Heart right ventricle (tissue), 16 donors: ENCODE measurements at regions not wholly inside any gene's neighbourhood (a gene's known extent, or its start where the extent isn't known, plus 50 kb on each side); places are given as distances from the start of the nearest gene placed in this dataset.
A peak's percentile ranks its signal among the peaks of the same experiment; 100 is the strongest.
"Not testable (repeated sequence)": the region's sequence is repeated elsewhere in the genome, so short reads cannot be mapped to it uniquely, and the experiment has no call there.

Experiments used
- ATAC-seq, 8 donors: fragments of 200-7000 bp; cut with Tn5 transposase; one replicate each; pipeline ENCODE4 v1.9.1; 2020; ENCODE audit warnings: mild to moderate bottlenecking in 8 of 8, moderate library complexity in 8 of 8, moderate number of reproducible peaks in 1 of 8
- DNase-seq, 2 donors: peaks; one replicate each; pipeline ENCODE4 v3.0.0-alpha.2; 2020
- H3K27ac ChIP-seq, 10 donors: fragments of 200-600 bp; sonication (generic) in 2 of 10; one replicate each; pipeline versions ENCODE4 v1.5.0 to v1.8.0; 2020 to 2022; ENCODE audit warnings: mild to moderate bottlenecking in 3 of 10
- H3K27me3 ChIP-seq, 7 donors: fragments of 200-600 bp; one replicate each; pipeline ENCODE4 v1.8.0; 2021 to 2022; ENCODE audit warnings: mild to moderate bottlenecking in 2 of 7
- H3K36me3 ChIP-seq, 9 donors: fragments of 200-600 bp; sonication (generic) in 1 of 9; one replicate each; pipeline versions ENCODE4 v1.5.0 to v1.8.0; 2020 to 2022; ENCODE audit warnings: mild to moderate bottlenecking in 2 of 9
- H3K4me1 ChIP-seq, 9 donors: fragments of 200-600 bp; sonication (generic) in 1 of 9; one replicate each; pipeline versions ENCODE4 v1.5.0 to v1.8.0; 2020 to 2022; ENCODE audit warnings: mild to moderate bottlenecking in 4 of 9
- H3K4me3 ChIP-seq, 10 donors: fragments of 200-600 bp; sonication (generic) in 2 of 10; one replicate each; pipeline versions ENCODE4 v1.5.0 to v1.8.0; 2020 to 2022; ENCODE audit warnings: mild to moderate bottlenecking in 7 of 10, moderate library complexity in 2 of 10
- H3K9me3 ChIP-seq, 11 donors: fragments of 200-600 bp in 10 of 11; sonication (generic) in 2 of 11; one replicate each; pipeline versions ENCODE4 v1.5.0 to v1.8.0; 2013 to 2022; ENCODE audit warnings: mild to moderate bottlenecking in 2 of 11, control low read depth in 1 of 11, moderate library complexity in 1 of 11
- CTCF ChIP-seq, 9 donors: fragments of 200-600 bp; sonication (generic) in 2 of 9; IDR thresholded peaks; one replicate each; pipeline versions ENCODE4 v1.5.0 to v1.8.0; 2021 to 2022; ENCODE audit warnings: antibody characterized with exemption in 9 of 9, mild to moderate bottlenecking in 5 of 9, moderate library complexity in 1 of 9
- WGBS, 2 donors: extraction: QIAGEN DNeasy Blood & Tissue Kit; methylation state at CpG; one replicate each; pipeline ENCODE4 v1.1.7; 2013; ENCODE audit warnings: inconsistent platforms in 1 of 2; 5-methylcytosine and 5-hydroxymethylcytosine counted together
- intact Hi-C, 10 donors: fragments of 100-400 bp; cut with DNase I; formaldehyde crosslinking; loops; one replicate each; pipeline versions ENCODE4 v1.11.1 to v1.14.2; 2022
- donor health status: Arrhythmogenic right ventricular cardiomyopathy.
- donor health status: ischemic (EF 13 %, LVEDD 7.1; RV severe dilation, severe dysfunction).
- donor health status: healthy with polysubstance abuse.
- donor health status: DM: no; HTN: yes; CAD: no.
- donor health status: DM: no; HTN: no; CAD: no.
- donor health status: ischemic (EF 25% LVEDD 6.9; RV normal size, moderate dysfunction).
- donor health status: ischemic (EF 25% LVEDD 5.7; RV mildly dilated, moderate dysfunction).
- donor health status: healthy.
- donor health status: DM: yes; HTN: yes; CAD: no.
- donor health status: Ischemic cardiomyopathy.
- donor health status: ischemic (EF 35%, LVEDD 5.7; RV mildly dilated, moderate dysfunction).
- donor health status: nonischemic (EF 11% LVEDD 7.7; RV severe dilation, severe dysfunction).
- donor health status: DM: yes; HTN: yes; CAD: no.
- donor health status: PGD.
- donor health status: ischemic (EF 29% LVEDD 5.4; RV normal size, mild dysfunction).
- donor health status: nonischemic (EF 23%, LVEDD 6.1; RV moderate dilation, normal function).

GRCh38 chr6:11309947-11310665 is 77.6 kb upstream of the NEDD9 start:
- H3K9me3 ChIP-seq = no peaks in the 10 kb centered on the region
- peaks cover 0 to 10% (median 0%) of the 10 kb centered on the region in 9 donors for H3K4me1 ChIP-seq
- no peak overlapping the region for H3K4me3 ChIP-seq
- intact Hi-C loops = loop anchor here in 1 of 10 donors (10.0 kb wide), 1 partner anchor 55 kb away; no protein-coding TSS in a partner anchor
- H3K36me3 ChIP-seq = peaks cover 0 to 7% (median 0%) of the 10 kb centered on the region in 9 donors
- TF ChIP-seq CTCF (IDR thresholded peaks at IDR 0.05) = no peak
- no peaks in the 10 kb centered on the region for H3K27me3 ChIP-seq
- no peak overlapping the region for H3K27ac ChIP-seq
- WGBS, 2 donors = 81% methylated on average over 7 of the region's 7 CpGs
- DNase-seq (no peak), ATAC-seq (peak in 1 of 8 donors; percentile 52)

GRCh38 chr6:11307226-11307625 is 74.8 kb upstream of the NEDD9 start:
- no peak overlapping the region for H3K4me3 ChIP-seq
- H3K36me3 ChIP-seq = peaks cover 0 to 17% (median 0%) of the 10 kb centered on the region in 9 donors
- peaks cover 0 to 10% (median 0%) of the 10 kb centered on the region in 9 donors for H3K4me1 ChIP-seq
- H3K27ac ChIP-seq = no peak overlapping the region
- ATAC-seq (no peak), DNase-seq (no peak)
- no peak for TF ChIP-seq CTCF (IDR thresholded peaks at IDR 0.05)
- peaks cover 0 to 22% (median 0%) of the 10 kb centered on the region in 11 donors for H3K9me3 ChIP-seq
- no peaks in the 10 kb centered on the region for H3K27me3 ChIP-seq
- 84% methylated on average over 3 of the region's 3 CpGs for WGBS, 2 donors
- intact Hi-C loops = no loop called here

- H3K36me3 ChIP-seq = peaks cover 0 to 17% (median 0%) of the 10 kb centered on the region in 9 donors
- H3K4me1 ChIP-seq = peaks cover 0 to 7% (median 0%) of the 10 kb centered on the region in 9 donors
- TF ChIP-seq CTCF (IDR thresholded peaks at IDR 0.05) = no peak
- H3K4me3 ChIP-seq = no peak overlapping the region
- intact Hi-C loops = no loop called here
- peaks cover 0 to 36% (median 0%) of the 10 kb centered on the region in 11 donors for H3K9me3 ChIP-seq
- 76 to 86% methylated on average over 3 of the region's 3 CpGs for WGBS, 2 donors
- no peak overlapping the region for H3K27ac ChIP-seq
- DNase-seq (no peak), ATAC-seq (no peak)
- no peaks in the 10 kb centered on the region for H3K27me3 ChIP-seq
Measured at GRCh38 chr6:11304946-11305345, 72.5 kb upstream of the NEDD9 start.

- DNase-seq, H3K27ac ChIP-seq, H3K27me3 ChIP-seq, H3K4me3 ChIP-seq, intact Hi-C loops, H3K36me3 ChIP-seq, ATAC-seq, H3K4me1 ChIP-seq: not testable (repeated sequence)
- WGBS, 2 donors = 79 to 89% methylated on average over 5 of the region's 5 CpGs
- peaks cover 0 to 45% (median 3%) of the 10 kb centered on the region in 11 donors for H3K9me3 ChIP-seq
Measured at GRCh38 chr6:11299876-11300428, 67.5 kb upstream of the NEDD9 start.

GRCh38 chr6:11299421-11299784 is 66.9 kb upstream of the NEDD9 start:
- DNase-seq, H3K4me1 ChIP-seq, H3K27ac ChIP-seq, intact Hi-C loops, H3K27me3 ChIP-seq, H3K4me3 ChIP-seq, H3K36me3 ChIP-seq, ATAC-seq: not testable (repeated sequence)
- peaks cover 0 to 43% (median 2%) of the 10 kb centered on the region in 11 donors for H3K9me3 ChIP-seq
- WGBS, 2 donors = 84 to 85% methylated on average over 5 of the region's 5 CpGs
